Brain microvascular endothelial cell (primary cell): ENCODE measurements at regions not wholly inside any gene's neighbourhood (a gene's known extent, or its start where the extent isn't known, plus 50 kb on each side); places are given as distances from the start of the nearest gene placed in this dataset.
A peak's percentile ranks its signal among the peaks of the same experiment; 100 is the strongest.

Experiments used
- DNase-seq: peaks from one replicate; pipeline ENCODE4 v3.0.0-alpha.2; 2020
- H3K27ac ChIP-seq: fragments of 250-450 bp; sonication (Bioruptor Pico); 2 replicates; pipeline ENCODE4 v1.5.1; 2020; ENCODE audit warnings: mild to moderate bottlenecking, moderate library complexity
- H3K27me3 ChIP-seq: fragments of 250-450 bp; sonication (Bioruptor Pico); replicated peaks from 2 replicates; pipeline ENCODE4 v1.5.1; 2020; ENCODE audit warnings: mild to moderate bottlenecking
- H3K36me3 ChIP-seq: fragments of 250-450 bp; sonication (Bioruptor Pico); replicated peaks from 2 replicates; pipeline ENCODE4 v1.5.1; 2020; ENCODE audit warnings: mild to moderate bottlenecking
- H3K4me3 ChIP-seq: 2 replicates; pipeline ENCODE4 v1.5.1; 2011; ENCODE audit warnings: low read depth, mild to moderate bottlenecking, control low read depth, low read length, moderate library complexity
- in situ Hi-C: cut with HindIII; loops from 2 replicates; pipeline ENCODE4 v1.10.0; 2017; ENCODE audit warnings: low sequenced_read_pairs, low pct_ligation_motif_present
- TF ChIP-seq, protein P1 (sequence below): IDR thresholded peaks from 2 replicates; pipeline ENCODE4 v1.5.1; 2011; ENCODE audit warnings: low read depth, mild to moderate bottlenecking, moderate library complexity, low read length, control low read depth, inconsistent platforms; ENCODE audit errors: missing control alignments

- no peaks in the 10 kb centered on the region for H3K36me3 ChIP-seq
- DNase-seq, result peak; percentile 34
- H3K27ac ChIP-seq, result no peak overlapping the region
- no peak overlapping the region for H3K4me3 ChIP-seq
- in situ Hi-C loops, result no loop called here
- TF ChIP-seq, protein P1, sequence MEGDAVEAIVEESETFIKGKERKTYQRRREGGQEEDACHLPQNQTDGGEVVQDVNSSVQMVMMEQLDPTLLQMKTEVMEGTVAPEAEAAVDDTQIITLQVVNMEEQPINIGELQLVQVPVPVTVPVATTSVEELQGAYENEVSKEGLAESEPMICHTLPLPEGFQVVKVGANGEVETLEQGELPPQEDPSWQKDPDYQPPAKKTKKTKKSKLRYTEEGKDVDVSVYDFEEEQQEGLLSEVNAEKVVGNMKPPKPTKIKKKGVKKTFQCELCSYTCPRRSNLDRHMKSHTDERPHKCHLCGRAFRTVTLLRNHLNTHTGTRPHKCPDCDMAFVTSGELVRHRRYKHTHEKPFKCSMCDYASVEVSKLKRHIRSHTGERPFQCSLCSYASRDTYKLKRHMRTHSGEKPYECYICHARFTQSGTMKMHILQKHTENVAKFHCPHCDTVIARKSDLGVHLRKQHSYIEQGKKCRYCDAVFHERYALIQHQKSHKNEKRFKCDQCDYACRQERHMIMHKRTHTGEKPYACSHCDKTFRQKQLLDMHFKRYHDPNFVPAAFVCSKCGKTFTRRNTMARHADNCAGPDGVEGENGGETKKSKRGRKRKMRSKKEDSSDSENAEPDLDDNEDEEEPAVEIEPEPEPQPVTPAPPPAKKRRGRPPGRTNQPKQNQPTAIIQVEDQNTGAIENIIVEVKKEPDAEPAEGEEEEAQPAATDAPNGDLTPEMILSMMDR, result no peak
- H3K27me3 ChIP-seq, result no peaks in the 10 kb centered on the region
Measured at GRCh38 chr4:170675568-170676262, 586.0 kb upstream of the AADAT start.

- TF ChIP-seq, protein P1, result no peak
- H3K27ac ChIP-seq, result no peak overlapping the region
- DNase-seq, result no peak
- in situ Hi-C loops, result no loop called here
- H3K36me3 ChIP-seq, result no peaks in the 10 kb centered on the region
- H3K4me3 ChIP-seq, result no peak overlapping the region
- no peaks in the 10 kb centered on the region for H3K27me3 ChIP-seq
Measured at GRCh38 chr4:170674176-170674575, 584.4 kb upstream of the AADAT start.

- in situ Hi-C loops, result no loop called here
Measured at GRCh38 chr4:170672381-170672965, 582.7 kb upstream of the AADAT start.

GRCh38 chr4:170671171-170671570 is 581.4 kb upstream of the AADAT start:
- no peak overlapping the region for H3K4me3 ChIP-seq
- H3K27me3 ChIP-seq, result no peaks in the 10 kb centered on the region
- no peak for DNase-seq
- in situ Hi-C loops, result no loop called here
- no peaks in the 10 kb centered on the region for H3K36me3 ChIP-seq
- no peak overlapping the region for H3K27ac ChIP-seq
- TF ChIP-seq, protein P1, result no peak

More at GRCh38 chr4:170672381-170672965, 582.7 kb upstream of the AADAT start:
- peak; percentile 51 for DNase-seq
- Histone ChIP-seq H3K4me3 (no peak overlapping the region), H3K27me3 (no peaks in the 10 kb centered on the region), H3K27ac (peak overlapping the region; percentile 9), H3K36me3 (no peaks in the 10 kb centered on the region)
- TF ChIP-seq, protein P1, result no peak

GRCh38 chr4:170667814-170668213 is 578.1 kb upstream of the AADAT start:
- Histone ChIP-seq H3K4me3 (no peak overlapping the region), H3K36me3 (no peaks in the 10 kb centered on the region), H3K27me3 (no peaks in the 10 kb centered on the region), H3K27ac (no peak overlapping the region)
- DNase-seq, result no peak
- in situ Hi-C loops, result no loop called here
- TF ChIP-seq, protein P1, result no peak
